ENCODE measurements at regions not wholly inside any gene's neighbourhood (a gene's known extent, or its start where the extent isn't known, plus 50 kb on each side); places are given as distances from the start of the nearest gene placed in this dataset.

GRCh38 chr2:225340923-225341322, 58.6 kb upstream of the NYAP2 start:
- DNase-seq = no peak

DNA sequence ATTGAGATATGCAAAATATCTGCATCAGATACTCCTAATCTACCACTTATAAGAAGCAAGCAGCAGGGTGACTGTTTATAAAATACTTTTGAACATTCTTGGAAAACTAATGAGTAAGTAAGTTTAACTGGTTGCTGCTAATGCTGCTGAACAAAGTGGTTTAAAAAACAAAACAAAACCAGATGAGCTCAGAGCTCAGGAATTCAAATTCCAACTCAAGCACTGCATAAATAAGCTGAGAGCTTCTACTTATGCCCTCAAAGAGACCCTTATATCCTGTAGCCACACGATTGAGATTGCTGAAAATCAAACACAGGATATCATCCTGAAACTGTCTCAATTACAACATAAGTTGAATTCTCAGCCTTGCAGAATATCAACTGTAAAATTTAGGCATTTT, 62.3 kb upstream of the NYAP2 start:
- DNase-seq = peak; percentile 77

DNA sequence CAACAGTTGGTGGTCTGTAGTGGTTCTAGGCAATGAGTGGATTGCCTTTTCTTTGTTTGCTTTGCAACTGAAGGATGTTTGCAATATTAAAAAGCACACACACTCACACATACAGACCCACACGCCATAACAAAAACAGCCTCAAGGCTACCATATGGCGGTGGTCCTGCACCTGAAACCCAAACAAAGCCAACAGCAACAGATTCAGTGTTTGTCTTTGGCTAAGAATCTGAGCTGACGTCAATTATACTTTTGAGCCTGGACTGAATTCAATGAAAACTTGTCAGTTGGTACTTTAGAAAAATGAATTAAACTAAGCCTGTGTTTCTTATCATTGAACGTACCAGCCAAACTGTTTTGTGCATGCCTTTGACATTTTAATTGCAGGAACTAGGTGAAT, 65.0 kb upstream of the NYAP2 start:
- DNase-seq = no peak

GRCh38 chr2:225328192-225328591, 71.3 kb upstream of the NYAP2 start:
- no peak for DNase-seq

DNA sequence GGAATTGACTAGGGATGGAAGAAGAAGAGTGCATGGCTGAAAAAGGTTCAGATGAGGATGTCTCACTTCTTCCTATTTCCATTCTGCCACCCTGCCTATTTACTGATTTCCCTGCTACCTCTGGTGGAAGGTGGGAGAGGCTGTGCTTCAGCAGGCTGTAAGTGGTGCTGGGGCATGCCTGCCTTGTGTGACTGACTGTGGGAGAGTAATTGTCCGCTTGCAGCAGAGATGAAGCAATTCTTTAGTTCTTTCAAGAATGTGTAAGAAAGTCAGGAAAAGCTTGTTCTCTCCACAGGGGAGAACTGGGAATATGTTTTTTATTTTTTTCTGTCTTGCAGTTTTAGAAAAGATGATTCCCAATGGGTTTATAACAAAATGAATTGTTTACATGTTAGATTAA, 72.5 kb upstream of the NYAP2 start:
- DNase-seq = no peak

GRCh38 chr2:225319872-225320271, 79.6 kb upstream of the NYAP2 start:
- DNase-seq = no peak

- DNase-seq = no peak
These were observed 81.1 kb upstream of the NYAP2 start for GRCh38 chr2:225318440-225318839.

DNA sequence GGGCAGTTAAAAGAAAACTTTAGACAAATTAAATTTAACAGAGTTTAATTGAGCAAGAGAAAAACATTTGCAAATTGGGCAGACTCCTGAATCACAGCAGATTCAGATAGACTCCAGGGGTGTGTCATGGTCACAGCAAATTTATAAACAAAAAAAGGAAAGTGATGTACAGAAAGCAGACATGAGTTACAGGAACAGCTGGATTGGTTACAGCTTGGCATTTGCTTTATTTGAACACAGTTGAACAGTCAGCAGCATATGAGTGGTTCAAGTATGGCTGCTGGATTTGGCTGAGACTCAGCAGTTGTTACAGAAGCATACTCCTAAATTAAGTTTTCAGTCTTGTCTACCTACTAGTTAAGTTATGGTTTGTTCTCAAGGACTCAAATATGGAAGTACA, 82.3 kb upstream of the NYAP2 start:
- DNase-seq = no peak

DNA sequence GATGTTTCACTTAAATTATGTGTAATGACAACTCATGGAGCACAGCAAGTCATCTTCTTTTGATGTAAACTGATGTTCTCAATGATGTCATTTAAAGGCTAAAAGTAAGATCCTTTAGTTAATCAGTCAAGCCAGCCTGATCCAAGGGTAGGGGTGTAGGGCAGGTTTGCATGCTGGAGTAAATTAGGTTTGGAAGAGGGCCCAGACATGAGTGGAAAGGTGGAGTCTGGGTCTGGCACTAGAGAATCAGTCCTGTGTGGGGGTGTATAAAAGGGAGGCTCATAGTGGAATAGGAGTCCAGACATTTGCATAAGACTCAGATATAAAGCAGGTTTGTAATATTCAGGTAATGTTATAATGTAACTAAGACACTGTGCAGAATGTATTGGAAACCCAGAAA, 88.8 kb upstream of the NYAP2 start:
- DNase-seq = no peak

GRCh38 chr2:225309516-225309915, 90.0 kb upstream of the NYAP2 start:
- no peak for DNase-seq

- DNase-seq = no peak
These were observed 102.6 kb upstream of the NYAP2 start for GRCh38 chr2:225296951-225297350.

GRCh38 chr2:225295102-225295501, 104.4 kb upstream of the NYAP2 start:
- DNase-seq = no peak

DNA sequence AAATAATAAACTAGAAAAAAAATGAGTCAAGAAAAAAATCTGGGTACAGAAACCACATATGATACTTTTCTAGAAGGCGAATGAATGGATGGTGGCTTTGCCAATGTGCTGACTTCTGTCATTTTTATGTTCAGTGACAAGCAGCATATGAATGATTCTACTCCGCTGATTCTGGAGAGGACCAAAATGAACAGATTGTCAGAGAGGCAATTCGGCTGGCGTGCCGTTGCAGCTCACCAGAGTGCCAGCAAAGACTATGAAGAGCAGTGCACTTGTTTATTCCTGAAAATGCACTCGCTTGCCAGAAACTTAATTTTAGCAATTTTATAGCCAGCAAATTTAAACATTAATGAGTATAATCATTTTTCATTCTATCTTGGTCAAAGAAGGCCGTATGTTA, 105.9 kb upstream of the NYAP2 start:
- DNase-seq = no peak

DNA sequence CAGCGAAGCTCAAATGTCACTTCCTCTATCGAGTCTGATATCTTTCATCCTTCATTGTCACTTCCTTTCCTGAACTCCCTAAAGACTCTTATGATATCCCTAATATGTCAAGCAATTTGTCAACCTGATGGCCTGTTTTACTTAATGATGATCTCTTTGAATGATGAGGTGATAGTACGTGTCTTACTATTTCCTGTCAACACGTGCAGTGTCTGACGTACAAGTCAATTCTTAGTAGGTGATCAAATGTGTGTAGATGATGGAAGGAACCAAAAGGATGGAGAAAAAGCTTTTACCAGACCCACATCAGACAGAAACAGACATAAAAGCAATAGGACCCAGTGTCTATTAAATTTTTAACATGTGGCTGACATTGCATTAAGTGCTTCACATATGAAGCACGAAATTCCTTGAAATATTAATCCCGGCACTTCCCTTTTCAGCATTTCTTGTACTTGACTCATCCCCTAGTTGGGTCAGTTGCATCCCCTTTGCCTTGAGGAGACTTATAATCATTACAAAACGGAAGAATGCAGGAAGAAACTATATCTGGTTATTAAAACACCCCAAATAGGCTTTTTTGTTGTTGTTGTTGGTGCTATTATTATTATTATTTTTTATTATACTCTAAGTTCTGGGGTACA, 108.6 kb upstream of the NYAP2 start:
- peak; percentile 6 for DNase-seq

DNA sequence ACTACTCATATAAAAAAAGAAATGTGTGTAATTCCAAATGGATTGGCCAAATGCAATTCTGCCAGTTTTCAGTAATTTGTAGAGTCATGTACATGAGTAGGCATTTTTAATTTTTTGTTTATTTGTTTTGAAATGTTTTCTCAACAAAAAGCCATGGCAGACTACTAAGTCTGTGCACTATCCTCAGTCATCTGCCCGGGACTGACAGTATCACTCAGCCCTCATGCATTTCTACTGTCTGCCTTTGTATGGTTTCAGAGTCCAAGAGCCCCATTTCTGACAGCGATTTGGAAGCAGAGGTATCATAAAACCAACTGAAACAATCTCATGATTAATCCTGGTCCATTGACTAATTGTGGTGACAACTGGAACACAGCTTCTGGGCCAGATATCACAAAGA, 109.9 kb upstream of the NYAP2 start:
- DNase-seq = no peak

- DNase-seq = no peak
These were observed 110.5 kb upstream of the NYAP2 start for GRCh38 chr2:225288986-225289385.

DNA sequence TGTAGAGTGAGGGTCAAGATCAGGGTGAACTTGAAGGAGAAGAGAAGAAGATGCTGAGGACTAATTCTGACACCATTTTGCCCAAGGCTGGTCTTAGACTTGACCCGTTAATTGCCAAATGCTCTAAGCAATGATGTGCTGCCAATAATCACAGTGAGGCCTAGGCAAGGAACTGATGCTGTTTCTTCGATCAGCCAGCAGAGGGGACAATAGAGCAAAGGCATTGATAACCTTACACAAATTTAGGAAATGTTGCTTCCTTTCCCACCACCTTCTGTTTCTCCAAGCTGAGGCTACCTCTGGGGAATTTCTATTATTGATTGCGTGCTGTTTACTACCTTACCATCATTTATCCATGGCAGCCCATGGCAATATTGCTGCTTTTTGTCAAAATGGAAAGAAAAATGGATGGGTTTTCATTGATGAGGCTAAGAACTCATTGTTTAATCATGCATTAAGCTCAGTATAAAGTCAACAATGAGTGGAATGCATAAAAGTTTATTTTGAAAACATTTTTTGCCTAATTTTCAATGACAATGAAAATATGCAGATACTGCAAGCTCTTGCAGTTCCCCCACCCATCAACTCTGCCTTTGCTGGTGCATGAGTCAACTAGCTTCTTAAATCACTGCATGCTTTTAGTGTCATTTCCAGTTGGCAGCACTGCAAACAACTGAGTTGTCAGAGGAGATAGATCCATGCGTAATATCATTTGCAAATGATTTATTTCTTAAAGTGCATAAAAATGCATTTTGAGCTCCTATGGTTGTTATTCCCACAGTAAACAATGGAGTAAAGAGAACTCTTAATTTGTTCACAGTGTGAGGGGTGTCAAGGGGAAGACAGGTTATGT, 116.4 kb upstream of the NYAP2 start:
- DNase-seq = peak; percentile 47

GRCh38 chr2:225276207-225276606, 123.3 kb upstream of the NYAP2 start:
- no peak for DNase-seq

- DNase-seq = no peak
These were observed 124.1 kb upstream of the NYAP2 start for GRCh38 chr2:225275443-225275842.

- peak; percentile 56 for DNase-seq
These were observed 124.8 kb upstream of the NYAP2 start for GRCh38 chr2:225274751-225275150.

GRCh38 chr2:225272173-225272572, 127.3 kb upstream of the NYAP2 start:
- no peak for DNase-seq

DNA sequence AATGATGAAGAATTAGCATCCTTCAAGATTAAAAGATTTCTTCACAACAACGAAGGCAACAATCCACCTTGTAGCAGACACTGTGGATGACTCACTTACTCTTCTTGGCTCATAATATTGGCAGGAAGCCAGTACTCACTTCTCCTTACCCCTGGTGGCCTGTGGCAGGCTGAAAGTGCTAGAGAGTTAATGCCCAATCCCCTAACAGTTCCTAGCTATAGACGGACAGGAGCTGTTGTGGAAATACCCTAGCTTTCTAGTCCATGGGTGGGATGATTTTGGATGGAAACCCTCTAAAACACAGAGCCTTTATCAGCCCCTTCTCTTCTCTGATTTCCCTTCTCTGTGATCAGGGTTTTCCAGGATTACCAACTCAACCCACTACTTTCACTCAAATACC, 128.6 kb upstream of the NYAP2 start:
- peak; percentile 57 for DNase-seq

GRCh38 chr2:225270053-225270452, 129.5 kb upstream of the NYAP2 start:
- no peak for DNase-seq

DNA sequence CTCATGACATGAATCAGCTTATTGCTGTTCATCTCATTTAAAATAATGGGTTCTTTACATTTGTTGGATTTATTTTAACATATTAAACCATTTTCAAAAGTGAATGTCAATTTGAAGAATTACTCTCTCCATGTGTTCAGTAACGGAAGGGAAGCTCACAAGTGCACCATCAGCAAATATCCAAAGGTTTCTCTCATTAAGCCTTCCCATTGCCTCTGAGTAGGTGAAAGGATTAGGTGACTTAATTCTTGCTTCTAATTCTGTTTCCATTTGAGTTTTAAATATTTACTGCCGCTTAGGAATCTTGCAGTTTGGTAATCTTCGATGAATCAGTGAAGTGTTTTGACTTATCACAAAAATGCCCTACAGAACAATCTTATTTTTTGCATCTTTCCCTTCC, 145.1 kb upstream of the NYAP2 start:
- DNase-seq = no peak

DNA sequence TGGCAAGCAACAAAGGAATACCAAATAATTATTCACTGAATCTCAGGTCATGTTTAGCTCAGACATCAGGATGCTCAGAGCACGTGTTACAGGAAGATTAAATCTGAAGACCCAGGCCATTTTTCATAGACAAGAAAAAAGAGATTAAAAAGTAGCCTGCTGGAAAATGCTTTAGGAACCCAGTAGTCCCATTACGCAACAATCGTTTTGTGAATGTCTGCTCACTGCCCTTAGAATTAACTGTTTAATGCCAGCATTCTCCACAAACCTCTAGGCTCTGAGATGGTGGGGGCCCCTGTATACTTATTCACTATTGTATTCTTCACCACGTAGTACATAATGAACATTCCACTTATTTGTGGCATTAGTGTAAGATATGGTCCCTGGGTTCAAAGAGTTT, 154.6 kb upstream of the NYAP2 start:
- DNase-seq = no peak

Data from fibroblast of skin of right quadriceps (primary cell).